OCI-LY7 (cell line): ENCODE measurements at regions not wholly inside any gene's neighbourhood (a gene's known extent, or its start where the extent isn't known, plus 50 kb on each side); places are given as distances from the start of the nearest gene placed in this dataset.

Experiments
- EZH2phosphoT487 ChIP-seq: fragments of 200-600 bp; sonication (generic); IDR thresholded peaks from 2 replicates; pipeline ENCODE4 v1.6.1; 2018; ENCODE audit warnings: low read depth, borderline replicate concordance, mild to moderate bottlenecking, mixed run types, antibody characterized with exemption, low read length, moderate library complexity, mixed read lengths
- TF ChIP-seq, protein P1 (sequence below): fragments of 200-600 bp; sonication (generic); conservative IDR thresholded peaks from 2 replicates; pipeline ENCODE4 v1.5.1; 2014; ENCODE audit warnings: mild to moderate bottlenecking, antibody characterized with exemption, low read length, moderate library complexity, mixed read lengths

DNA sequence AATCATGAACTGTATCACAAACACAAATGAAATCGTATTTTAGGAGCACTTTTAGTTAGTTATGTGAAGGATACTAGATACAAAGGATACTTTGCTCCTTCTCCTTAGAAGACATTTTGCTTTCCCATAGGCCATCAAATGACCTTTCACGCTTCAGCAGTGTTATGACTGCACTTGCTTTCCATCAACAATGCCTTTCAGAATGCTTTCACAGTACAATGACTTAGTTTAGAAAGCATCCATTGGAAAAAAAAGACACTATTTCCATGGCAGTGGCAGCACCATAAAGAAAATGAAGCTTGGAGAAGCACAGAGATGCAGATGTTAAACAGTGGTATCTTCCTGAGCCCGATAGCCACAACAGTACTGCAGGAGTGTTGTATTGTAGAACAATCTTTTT is 203.9 kb downstream of the PCSK1 start:
- TF ChIP-seq, protein P1, sequence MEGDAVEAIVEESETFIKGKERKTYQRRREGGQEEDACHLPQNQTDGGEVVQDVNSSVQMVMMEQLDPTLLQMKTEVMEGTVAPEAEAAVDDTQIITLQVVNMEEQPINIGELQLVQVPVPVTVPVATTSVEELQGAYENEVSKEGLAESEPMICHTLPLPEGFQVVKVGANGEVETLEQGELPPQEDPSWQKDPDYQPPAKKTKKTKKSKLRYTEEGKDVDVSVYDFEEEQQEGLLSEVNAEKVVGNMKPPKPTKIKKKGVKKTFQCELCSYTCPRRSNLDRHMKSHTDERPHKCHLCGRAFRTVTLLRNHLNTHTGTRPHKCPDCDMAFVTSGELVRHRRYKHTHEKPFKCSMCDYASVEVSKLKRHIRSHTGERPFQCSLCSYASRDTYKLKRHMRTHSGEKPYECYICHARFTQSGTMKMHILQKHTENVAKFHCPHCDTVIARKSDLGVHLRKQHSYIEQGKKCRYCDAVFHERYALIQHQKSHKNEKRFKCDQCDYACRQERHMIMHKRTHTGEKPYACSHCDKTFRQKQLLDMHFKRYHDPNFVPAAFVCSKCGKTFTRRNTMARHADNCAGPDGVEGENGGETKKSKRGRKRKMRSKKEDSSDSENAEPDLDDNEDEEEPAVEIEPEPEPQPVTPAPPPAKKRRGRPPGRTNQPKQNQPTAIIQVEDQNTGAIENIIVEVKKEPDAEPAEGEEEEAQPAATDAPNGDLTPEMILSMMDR, result no peak
- TF ChIP-seq EZH2phosphoT487, result no peak
